OCI-LY1 (cell line): ENCODE measurements at regions not wholly inside any gene's neighbourhood (a gene's known extent, or its start where the extent isn't known, plus 50 kb on each side); places are given as distances from the start of the nearest gene placed in this dataset.
"Not testable (repeated sequence)": the region's sequence is repeated elsewhere in the genome, so short reads cannot be mapped to it uniquely, and the experiment has no call there.

Experiments
- EZH2 ChIP-seq: fragments of 200-600 bp; sonication (generic), shearing (Covaris generic); IDR thresholded peaks from 2 replicates; pipeline ENCODE4 v1.8.0; 2017; ENCODE audit warnings: borderline replicate concordance, mixed run types, mild to moderate bottlenecking, antibody characterized with exemption, low read length, moderate library complexity, mixed read lengths
- TF ChIP-seq, protein P1 (sequence below): fragments of 200-600 bp; sonication (generic), shearing (Covaris generic); IDR thresholded peaks from 2 replicates; pipeline ENCODE4 v1.5.1; 2017; ENCODE audit warnings: mild to moderate bottlenecking, antibody characterized with exemption, low read length, moderate library complexity, mixed read lengths

- TF ChIP-seq, protein P1, sequence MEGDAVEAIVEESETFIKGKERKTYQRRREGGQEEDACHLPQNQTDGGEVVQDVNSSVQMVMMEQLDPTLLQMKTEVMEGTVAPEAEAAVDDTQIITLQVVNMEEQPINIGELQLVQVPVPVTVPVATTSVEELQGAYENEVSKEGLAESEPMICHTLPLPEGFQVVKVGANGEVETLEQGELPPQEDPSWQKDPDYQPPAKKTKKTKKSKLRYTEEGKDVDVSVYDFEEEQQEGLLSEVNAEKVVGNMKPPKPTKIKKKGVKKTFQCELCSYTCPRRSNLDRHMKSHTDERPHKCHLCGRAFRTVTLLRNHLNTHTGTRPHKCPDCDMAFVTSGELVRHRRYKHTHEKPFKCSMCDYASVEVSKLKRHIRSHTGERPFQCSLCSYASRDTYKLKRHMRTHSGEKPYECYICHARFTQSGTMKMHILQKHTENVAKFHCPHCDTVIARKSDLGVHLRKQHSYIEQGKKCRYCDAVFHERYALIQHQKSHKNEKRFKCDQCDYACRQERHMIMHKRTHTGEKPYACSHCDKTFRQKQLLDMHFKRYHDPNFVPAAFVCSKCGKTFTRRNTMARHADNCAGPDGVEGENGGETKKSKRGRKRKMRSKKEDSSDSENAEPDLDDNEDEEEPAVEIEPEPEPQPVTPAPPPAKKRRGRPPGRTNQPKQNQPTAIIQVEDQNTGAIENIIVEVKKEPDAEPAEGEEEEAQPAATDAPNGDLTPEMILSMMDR = not testable (repeated sequence)
- not testable (repeated sequence) for TF ChIP-seq EZH2
These were observed 746.1 kb downstream of the PRIM2 start for GRCh38 chr6:58063542-58063941.
